Stimulated activated CD8-positive, alpha-beta memory T cell treated with anti-CD3 and anti-CD28 coated beads, Interleukin-7, amount 100 ng/mL, for 1 hour (primary cell): ENCODE measurements at regions not wholly inside any gene's neighbourhood (a gene's known extent, or its start where the extent isn't known, plus 50 kb on each side); places are given as distances from the start of the nearest gene placed in this dataset.
"Not testable (repeated sequence)": the region's sequence is repeated elsewhere in the genome, so short reads cannot be mapped to it uniquely, and the experiment has no call there.

Experiments used
- DNase-seq, 2 donors: peaks; one replicate each; pipeline ENCODE4 v3.0.0-alpha.2; 2020; ENCODE audit warnings: low read depth in 2 of 2

GRCh38 chr2:44051593-44052347, 56.0 kb upstream of the LRPPRC start:
- DNase-seq = no peak

GRCh38 chr2:44052584-44052983, 56.8 kb upstream of the LRPPRC start:
- no peak for DNase-seq

GRCh38 chr2:44053052-44053451, 57.3 kb upstream of the LRPPRC start:
- no peak for DNase-seq

- no peak for DNase-seq
These were observed 57.7 kb upstream of the LRPPRC start for GRCh38 chr2:44053456-44053855.

- no peak for DNase-seq
These were observed 59.4 kb upstream of the LRPPRC start for GRCh38 chr2:44055229-44055628.

GRCh38 chr2:44055664-44056063, 59.9 kb upstream of the LRPPRC start:
- DNase-seq = no peak

- no peak for DNase-seq
These were observed 61.2 kb upstream of the LRPPRC start for GRCh38 chr2:44056947-44057346.

GRCh38 chr2:44060286-44060685, 64.5 kb upstream of the LRPPRC start:
- not testable (repeated sequence) for DNase-seq

GRCh38 chr2:44060990-44061389, 65.2 kb upstream of the LRPPRC start:
- DNase-seq = no peak

- DNase-seq = no peak
These were observed 65.7 kb upstream of the LRPPRC start for GRCh38 chr2:44061469-44061868.

- DNase-seq = no peak
These were observed 66.1 kb upstream of the LRPPRC start for GRCh38 chr2:44061876-44062275.

GRCh38 chr2:44063033-44063432, 67.2 kb upstream of the LRPPRC start:
- DNase-seq = no peak

GRCh38 chr2:44064281-44064680, 68.5 kb upstream of the LRPPRC start:
- DNase-seq = not testable (repeated sequence)

GRCh38 chr2:44067012-44067790, 71.4 kb upstream of the LRPPRC start:
- not testable (repeated sequence) for DNase-seq

GRCh38 chr2:44067791-44068181, 72.0 kb upstream of the LRPPRC start:
- not testable (repeated sequence) for DNase-seq

GRCh38 chr2:44071454-44072046, 75.8 kb upstream of the LRPPRC start:
- no peak for DNase-seq

GRCh38 chr2:44073667-44074066, 77.9 kb upstream of the LRPPRC start:
- not testable (repeated sequence) for DNase-seq

- not testable (repeated sequence) for DNase-seq
These were observed 79.0 kb upstream of the LRPPRC start for GRCh38 chr2:44074795-44075194.

GRCh38 chr2:44075541-44075940, 79.8 kb upstream of the LRPPRC start:
- no peak for DNase-seq

- no peak for DNase-seq
These were observed 82.2 kb upstream of the LRPPRC start for GRCh38 chr2:44077942-44078511.

GRCh38 chr2:44079686-44080085, 83.9 kb upstream of the LRPPRC start:
- no peak for DNase-seq

GRCh38 chr2:44083054-44083453, 85.6 kb upstream of the PPM1B start:
- DNase-seq = no peak
